ENCODE measurements at regions not wholly inside any gene's neighbourhood (a gene's known extent, or its start where the extent isn't known, plus 50 kb on each side); places are given as distances from the start of the nearest gene placed in this dataset.

DNA sequence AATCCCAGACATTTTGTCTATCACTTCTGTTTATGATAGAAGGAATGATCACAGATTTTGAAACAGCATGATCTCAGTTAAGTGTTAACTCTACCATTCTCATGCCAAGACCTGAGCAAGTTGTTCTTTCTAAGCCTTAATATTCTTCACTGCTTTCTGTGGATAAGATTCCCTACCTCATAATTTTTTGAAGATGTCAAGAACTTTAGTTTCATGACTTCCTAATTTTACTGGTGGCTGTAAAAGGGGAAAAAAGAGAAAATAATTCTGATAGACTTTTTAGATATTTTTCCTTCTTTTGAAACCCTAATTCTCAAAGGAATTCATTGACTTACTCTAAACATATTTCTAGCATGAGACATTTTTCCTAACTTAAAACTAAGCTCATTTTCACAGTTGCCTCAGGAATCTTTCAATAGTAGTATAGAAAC lies 520.0 kb upstream of the LUZP2 start:
- H3K9me3 ChIP-seq, result no peaks in the 10 kb centered on the region
- no peaks in the 10 kb centered on the region for H3K36me3 ChIP-seq
- no peak overlapping the region for H3K4me3 ChIP-seq
- DNase-seq (ENCODE audit: low spot score in 2 of 2), result no peak
- H3K27ac ChIP-seq, result no peak overlapping the region
- TF ChIP-seq POLR2AphosphoS5 (IDR thresholded peaks at IDR 0.05), result no peak
- no peak for TF ChIP-seq POLR2A (IDR thresholded peaks at IDR 0.05)
- H3K4me1 ChIP-seq, result no peaks in the 10 kb centered on the region
- H3K27me3 ChIP-seq, result no peaks in the 10 kb centered on the region

DNA sequence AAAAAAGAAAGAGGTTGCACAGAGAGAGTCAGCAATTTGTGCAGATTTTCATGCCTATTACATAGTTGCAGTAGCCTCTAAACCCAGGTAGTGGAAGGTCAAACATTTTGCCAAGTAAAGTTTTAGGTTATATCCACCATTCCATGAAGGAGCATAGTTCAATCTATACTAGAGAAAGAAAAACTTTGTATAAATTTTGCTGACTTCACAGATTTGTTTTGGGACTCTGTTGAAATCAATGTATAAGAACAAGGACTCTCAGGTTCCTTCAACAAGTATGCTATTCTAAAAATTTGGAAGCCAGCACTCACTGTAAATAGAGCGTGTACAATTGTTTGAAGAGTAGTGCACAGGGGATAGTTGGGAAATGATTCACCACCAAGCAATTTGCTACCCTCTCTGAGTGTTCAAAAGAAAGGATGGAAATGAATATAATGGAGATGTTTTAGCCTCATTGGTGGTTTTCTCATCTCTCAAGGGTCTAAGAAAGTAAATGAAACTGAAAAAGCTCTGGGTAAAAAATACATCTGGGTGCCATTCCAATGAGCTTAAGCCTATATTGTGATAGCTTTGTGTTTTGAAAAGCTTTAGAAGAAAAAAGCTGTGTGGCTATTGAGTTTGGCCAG lies 508.4 kb upstream of the LUZP2 start:
- H3K4me1 ChIP-seq, result no peaks in the 10 kb centered on the region
- no peaks in the 10 kb centered on the region for H3K27me3 ChIP-seq
- H3K4me3 ChIP-seq, result no peak overlapping the region
- 79% methylated on average over 1 of the region's 1 CpG for WGBS
- no peak for DNase-seq (ENCODE audit: low spot score in 2 of 2)
- no peak for TF ChIP-seq POLR2A (IDR thresholded peaks at IDR 0.05)
- no peak for TF ChIP-seq POLR2AphosphoS5 (IDR thresholded peaks at IDR 0.05)
- TF ChIP-seq EP300 (IDR thresholded peaks at IDR 0.05), result no peak
- TF ChIP-seq, protein P1, sequence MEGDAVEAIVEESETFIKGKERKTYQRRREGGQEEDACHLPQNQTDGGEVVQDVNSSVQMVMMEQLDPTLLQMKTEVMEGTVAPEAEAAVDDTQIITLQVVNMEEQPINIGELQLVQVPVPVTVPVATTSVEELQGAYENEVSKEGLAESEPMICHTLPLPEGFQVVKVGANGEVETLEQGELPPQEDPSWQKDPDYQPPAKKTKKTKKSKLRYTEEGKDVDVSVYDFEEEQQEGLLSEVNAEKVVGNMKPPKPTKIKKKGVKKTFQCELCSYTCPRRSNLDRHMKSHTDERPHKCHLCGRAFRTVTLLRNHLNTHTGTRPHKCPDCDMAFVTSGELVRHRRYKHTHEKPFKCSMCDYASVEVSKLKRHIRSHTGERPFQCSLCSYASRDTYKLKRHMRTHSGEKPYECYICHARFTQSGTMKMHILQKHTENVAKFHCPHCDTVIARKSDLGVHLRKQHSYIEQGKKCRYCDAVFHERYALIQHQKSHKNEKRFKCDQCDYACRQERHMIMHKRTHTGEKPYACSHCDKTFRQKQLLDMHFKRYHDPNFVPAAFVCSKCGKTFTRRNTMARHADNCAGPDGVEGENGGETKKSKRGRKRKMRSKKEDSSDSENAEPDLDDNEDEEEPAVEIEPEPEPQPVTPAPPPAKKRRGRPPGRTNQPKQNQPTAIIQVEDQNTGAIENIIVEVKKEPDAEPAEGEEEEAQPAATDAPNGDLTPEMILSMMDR (IDR thresholded peaks at IDR 0.05), result no peak
- no peak overlapping the region for H3K27ac ChIP-seq
- H3K36me3 ChIP-seq, result no peaks in the 10 kb centered on the region
- no peaks in the 10 kb centered on the region for H3K9me3 ChIP-seq

DNA sequence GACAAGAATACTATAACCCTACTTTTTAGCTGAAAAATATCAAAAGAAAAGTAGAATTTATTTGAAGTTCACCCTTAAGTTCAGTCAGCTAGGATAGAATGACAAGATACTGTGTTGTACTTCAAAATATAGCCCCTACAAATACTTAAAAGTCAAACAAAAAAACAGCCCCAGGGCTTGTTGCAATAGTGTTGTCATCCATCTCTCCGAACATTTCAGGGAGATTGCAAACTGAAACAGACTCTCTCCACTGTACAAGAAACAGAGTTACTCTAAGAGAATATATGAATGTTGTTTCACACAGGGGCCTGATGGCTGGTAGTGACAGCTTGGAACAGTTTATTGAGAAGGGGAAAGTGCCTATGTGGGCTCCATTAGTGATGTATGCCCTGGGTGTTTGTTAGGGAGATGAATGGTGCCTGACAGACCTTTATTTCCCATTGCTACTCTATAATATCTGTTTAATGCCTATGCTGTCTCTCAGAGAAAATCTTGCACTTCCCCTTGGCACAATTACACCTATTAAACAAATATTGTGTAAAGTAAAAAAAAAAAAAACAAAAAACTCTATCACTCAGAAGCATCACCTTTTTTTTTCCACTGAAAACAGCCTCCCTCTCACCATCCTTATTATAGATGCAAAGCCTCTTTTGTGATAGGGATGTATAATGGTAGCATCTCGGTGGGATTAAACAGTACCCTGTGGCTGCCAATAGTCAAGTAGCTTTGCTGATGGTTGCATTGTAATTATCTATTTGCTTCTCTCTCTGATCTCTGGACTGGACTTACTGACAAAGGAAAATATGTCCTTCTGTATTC lies 506.3 kb upstream of the LUZP2 start:
- Histone ChIP-seq H3K36me3 (no peaks in the 10 kb centered on the region), H3K27me3 (no peaks in the 10 kb centered on the region), H3K9me3 (no peaks in the 10 kb centered on the region), H3K4me3 (no peak overlapping the region), H3K27ac (no peak overlapping the region), H3K4me1 (no peaks in the 10 kb centered on the region)
- WGBS, result 50% methylated on average over 2 of the region's 2 CpGs
- TF ChIP-seq POLR2A (IDR thresholded peaks at IDR 0.05), result no peak
- TF ChIP-seq, protein P1 (IDR thresholded peaks at IDR 0.05), result no peak
- no peak for DNase-seq (ENCODE audit: low spot score in 2 of 2)

- Histone ChIP-seq H3K4me1 (no peaks in the 10 kb centered on the region), H3K36me3 (no peaks in the 10 kb centered on the region), H3K9me3 (no peaks in the 10 kb centered on the region), H3K4me3 (no peak overlapping the region), H3K27ac (no peak overlapping the region), H3K27me3 (no peaks in the 10 kb centered on the region)
- no peak for TF ChIP-seq POLR2A (IDR thresholded peaks at IDR 0.05)
- TF ChIP-seq, protein P1 (IDR thresholded peaks at IDR 0.05), result no peak
- DNase-seq (ENCODE audit: low spot score in 2 of 2), result no peak
- 13% methylated on average over 2 of the region's 2 CpGs for WGBS
Measured at GRCh38 chr11:23991165-23991539, 505.7 kb upstream of the LUZP2 start.

DNA sequence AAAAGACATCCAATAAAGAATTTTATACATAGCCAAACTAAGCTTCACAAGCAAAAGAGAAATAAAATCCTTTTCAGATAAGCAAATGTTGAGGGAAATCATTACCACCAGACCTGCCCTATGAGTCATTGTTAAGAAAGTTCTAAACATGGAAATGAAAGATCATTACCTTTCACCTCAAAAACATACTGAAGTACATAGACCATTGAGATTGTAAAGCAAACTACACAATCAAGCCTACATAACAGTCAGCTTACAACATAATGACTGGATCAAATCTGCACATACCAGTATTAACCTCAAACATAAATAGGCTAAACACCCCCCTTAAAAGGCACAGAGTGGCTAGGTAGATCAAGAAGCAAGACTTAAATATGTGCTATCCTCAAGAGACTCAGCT lies 501.0 kb upstream of the LUZP2 start:
- Histone ChIP-seq H3K36me3 (no peaks in the 10 kb centered on the region), H3K4me3 (no peak overlapping the region), H3K27ac (no peak overlapping the region), H3K27me3 (no peaks in the 10 kb centered on the region), H3K9me3 (no peaks in the 10 kb centered on the region), H3K4me1 (no peaks in the 10 kb centered on the region)
- DNase-seq (ENCODE audit: low spot score in 2 of 2), result no peak
- TF ChIP-seq POLR2AphosphoS5 (IDR thresholded peaks at IDR 0.05) (no peak), EP300 (IDR thresholded peaks at IDR 0.05) (no peak)

GRCh38 chr11:23997356-23997755 lies 499.5 kb upstream of the LUZP2 start:
- no peak for DNase-seq (ENCODE audit: low spot score in 2 of 2)
- Histone ChIP-seq H3K36me3 (no peaks in the 10 kb centered on the region), H3K4me1 (no peaks in the 10 kb centered on the region), H3K27me3 (no peaks in the 10 kb centered on the region), H3K27ac (no peak overlapping the region), H3K4me3 (no peak overlapping the region), H3K9me3 (no peaks in the 10 kb centered on the region)
- TF ChIP-seq, protein P1 (IDR thresholded peaks at IDR 0.05), result no peak
- TF ChIP-seq EP300 (IDR thresholded peaks at IDR 0.05), result no peak
- no peak for TF ChIP-seq POLR2A (IDR thresholded peaks at IDR 0.05)
- TF ChIP-seq POLR2AphosphoS5 (IDR thresholded peaks at IDR 0.05), result no peak
- 89% methylated on average over 1 of the region's 1 CpG for WGBS

Data from suprapubic skin (tissue), 4 donors.